Suprapubic skin (tissue), 3 donors: ENCODE measurements at regions not wholly inside any gene's neighbourhood (a gene's known extent, or its start where the extent isn't known, plus 50 kb on each side); places are given as distances from the start of the nearest gene placed in this dataset.

Experiments
- POLR2AphosphoS5 ChIP-seq, 3 donors: sonication (generic); formaldehyde crosslinking; IDR thresholded peaks; one replicate each; pipeline ENCODE4 v1.6.1; 2017; ENCODE audit warnings: antibody characterized with exemption in 3 of 3
- TF ChIP-seq, protein P1 (sequence below), 2 donors: fragments of 200-600 bp in 1 of 2; fragments of 450-650 bp in 1 of 2; sonication (generic) in 1 of 2; IDR thresholded peaks; one replicate each; pipeline ENCODE4 v1.5.1; 2016 to 2019; ENCODE audit warnings: antibody characterized with exemption in 2 of 2, mild to moderate bottlenecking in 1 of 2, moderate library complexity in 1 of 2

DNA sequence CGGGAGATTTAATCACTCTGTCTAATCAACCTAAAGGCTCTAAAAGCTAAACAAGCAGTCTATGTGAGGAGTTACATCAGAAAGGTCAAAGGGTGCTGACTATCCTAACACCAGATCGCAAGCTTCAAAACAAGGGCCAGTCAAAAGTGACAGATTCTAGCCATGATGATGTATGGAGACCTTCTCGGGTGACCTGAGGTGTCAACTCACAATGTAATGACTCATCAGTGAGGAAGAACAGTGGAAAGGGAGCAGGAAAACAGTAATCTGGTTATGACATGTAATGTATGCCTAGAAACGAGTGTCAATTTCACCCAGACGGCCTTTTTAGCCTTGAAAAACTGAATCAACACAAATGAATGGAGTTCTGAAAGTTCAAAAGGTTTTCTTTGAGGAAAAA lies 375.3 kb downstream of the IDS start:
- TF ChIP-seq, protein P1, sequence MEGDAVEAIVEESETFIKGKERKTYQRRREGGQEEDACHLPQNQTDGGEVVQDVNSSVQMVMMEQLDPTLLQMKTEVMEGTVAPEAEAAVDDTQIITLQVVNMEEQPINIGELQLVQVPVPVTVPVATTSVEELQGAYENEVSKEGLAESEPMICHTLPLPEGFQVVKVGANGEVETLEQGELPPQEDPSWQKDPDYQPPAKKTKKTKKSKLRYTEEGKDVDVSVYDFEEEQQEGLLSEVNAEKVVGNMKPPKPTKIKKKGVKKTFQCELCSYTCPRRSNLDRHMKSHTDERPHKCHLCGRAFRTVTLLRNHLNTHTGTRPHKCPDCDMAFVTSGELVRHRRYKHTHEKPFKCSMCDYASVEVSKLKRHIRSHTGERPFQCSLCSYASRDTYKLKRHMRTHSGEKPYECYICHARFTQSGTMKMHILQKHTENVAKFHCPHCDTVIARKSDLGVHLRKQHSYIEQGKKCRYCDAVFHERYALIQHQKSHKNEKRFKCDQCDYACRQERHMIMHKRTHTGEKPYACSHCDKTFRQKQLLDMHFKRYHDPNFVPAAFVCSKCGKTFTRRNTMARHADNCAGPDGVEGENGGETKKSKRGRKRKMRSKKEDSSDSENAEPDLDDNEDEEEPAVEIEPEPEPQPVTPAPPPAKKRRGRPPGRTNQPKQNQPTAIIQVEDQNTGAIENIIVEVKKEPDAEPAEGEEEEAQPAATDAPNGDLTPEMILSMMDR (IDR thresholded peaks at IDR 0.05), result no peak
- no peak for TF ChIP-seq POLR2AphosphoS5 (IDR thresholded peaks at IDR 0.05)
